ENCODE measurements at regions not wholly inside any gene's neighbourhood (a gene's known extent, or its start where the extent isn't known, plus 50 kb on each side); places are given as distances from the start of the nearest gene placed in this dataset.

GRCh38 chr2:219810895-219811294, 183.5 kb downstream of the SLC4A3 start:
- H3K36me3 Mint-ChIP-seq: no peaks in the 10 kb centered on the region
- H3K4me3 Mint-ChIP-seq: no peak overlapping the region
- H3K27ac Mint-ChIP-seq: no peak overlapping the region
- no peak for TF ChIP-seq CTCF (conservative IDR thresholded peaks at IDR 0.05)
- peaks cover 9% of the 10 kb centered on the region for H3K9me3 Mint-ChIP-seq
- H3K4me1 Mint-ChIP-seq (ENCODE audit: unreplicated experiment): no peaks in the 10 kb centered on the region
- DNase-seq (ENCODE audit: extremely low spot score, unreplicated experiment): no peak
- no peaks in the 10 kb centered on the region for H3K27me3 Mint-ChIP-seq

GRCh38 chr2:219812672-219813071, 185.2 kb downstream of the SLC4A3 start:
- DNase-seq (ENCODE audit: extremely low spot score, unreplicated experiment): no peak
- Mint-ChIP-seq H3K4me1 (ENCODE audit: unreplicated experiment) (no peaks in the 10 kb centered on the region), H3K36me3 (no peaks in the 10 kb centered on the region), H3K9me3 (peaks cover 5% of the 10 kb centered on the region), H3K27ac (no peak overlapping the region), H3K4me3 (no peak overlapping the region), H3K27me3 (peaks cover 5% of the 10 kb centered on the region)
- TF ChIP-seq CTCF (conservative IDR thresholded peaks at IDR 0.05): no peak

- TF ChIP-seq CTCF (conservative IDR thresholded peaks at IDR 0.05): no peak
- H3K4me3 Mint-ChIP-seq: no peak overlapping the region
- no peak overlapping the region for H3K27ac Mint-ChIP-seq
- peaks cover 5% of the 10 kb centered on the region for H3K27me3 Mint-ChIP-seq
- H3K9me3 Mint-ChIP-seq: peaks cover 5% of the 10 kb centered on the region
- no peak for DNase-seq (ENCODE audit: extremely low spot score, unreplicated experiment)
- H3K4me1 Mint-ChIP-seq (ENCODE audit: unreplicated experiment): no peaks in the 10 kb centered on the region
- H3K36me3 Mint-ChIP-seq: peaks cover 6% of the 10 kb centered on the region
These were observed 193.3 kb downstream of the SLC4A3 start for GRCh38 chr2:219820767-219821166.

GRCh38 chr2:219823574-219823973, 196.1 kb downstream of the SLC4A3 start:
- H3K27me3 Mint-ChIP-seq: peaks cover 7% of the 10 kb centered on the region
- peaks cover 5% of the 10 kb centered on the region for H3K9me3 Mint-ChIP-seq
- no peak overlapping the region for H3K27ac Mint-ChIP-seq
- H3K4me1 Mint-ChIP-seq (ENCODE audit: unreplicated experiment): no peaks in the 10 kb centered on the region
- no peak for TF ChIP-seq CTCF (conservative IDR thresholded peaks at IDR 0.05)
- H3K36me3 Mint-ChIP-seq: peaks cover 3% of the 10 kb centered on the region
- no peak overlapping the region for H3K4me3 Mint-ChIP-seq
- no peak for DNase-seq (ENCODE audit: extremely low spot score, unreplicated experiment)

- Mint-ChIP-seq H3K9me3 (no peaks in the 10 kb centered on the region), H3K27ac (no peak overlapping the region), H3K4me1 (ENCODE audit: unreplicated experiment) (no peaks in the 10 kb centered on the region), H3K4me3 (no peak overlapping the region), H3K27me3 (peaks cover 11% of the 10 kb centered on the region), H3K36me3 (no peaks in the 10 kb centered on the region)
- no peak for DNase-seq (ENCODE audit: extremely low spot score, unreplicated experiment)
- no peak for TF ChIP-seq CTCF (conservative IDR thresholded peaks at IDR 0.05)
These were observed 197.6 kb downstream of the SLC4A3 start for GRCh38 chr2:219824996-219825395.

GRCh38 chr2:219828127-219828526, 200.7 kb downstream of the SLC4A3 start:
- H3K4me1 Mint-ChIP-seq (ENCODE audit: unreplicated experiment): no peaks in the 10 kb centered on the region
- no peak overlapping the region for H3K4me3 Mint-ChIP-seq
- TF ChIP-seq CTCF (conservative IDR thresholded peaks at IDR 0.05): no peak
- no peak overlapping the region for H3K27ac Mint-ChIP-seq
- DNase-seq (ENCODE audit: extremely low spot score, unreplicated experiment): no peak
- H3K27me3 Mint-ChIP-seq: peaks cover 17% of the 10 kb centered on the region
- H3K36me3 Mint-ChIP-seq: no peaks in the 10 kb centered on the region
- H3K9me3 Mint-ChIP-seq: no peaks in the 10 kb centered on the region
